Uterus (tissue), 2 donors: ENCODE measurements at regions not wholly inside any gene's neighbourhood (a gene's known extent, or its start where the extent isn't known, plus 50 kb on each side); places are given as distances from the start of the nearest gene placed in this dataset.

Experiments
- CTCF ChIP-seq, 4 experiments: fragments of 200-600 bp in 2 of 4; fragments of 450-650 bp in 2 of 4; sonication (generic) in 2 of 4; IDR thresholded peaks; one replicate each; pipeline ENCODE4 v1.5.1; 2016 to 2019; ENCODE audit warnings: antibody characterized with exemption in 4 of 4, mild to moderate bottlenecking in 2 of 4, moderate library complexity in 1 of 4
- POLR2A ChIP-seq, 2 donors: fragments of 450-650 bp; IDR thresholded peaks; one replicate each; pipeline ENCODE4 v1.6.1; 2016; ENCODE audit warnings: antibody characterized with exemption in 2 of 2, mild to moderate bottlenecking in 1 of 2, moderate library complexity in 1 of 2

- TF ChIP-seq POLR2A (IDR thresholded peaks at IDR 0.05) (no peak), CTCF (IDR thresholded peaks at IDR 0.05) (no peak)
Measured at GRCh38 chr21:16563795-16564194, 834.0 kb downstream of the USP25 start.
